ENCODE measurements at regions not wholly inside any gene's neighbourhood (a gene's known extent, or its start where the extent isn't known, plus 50 kb on each side); places are given as distances from the start of the nearest gene placed in this dataset.

DNA sequence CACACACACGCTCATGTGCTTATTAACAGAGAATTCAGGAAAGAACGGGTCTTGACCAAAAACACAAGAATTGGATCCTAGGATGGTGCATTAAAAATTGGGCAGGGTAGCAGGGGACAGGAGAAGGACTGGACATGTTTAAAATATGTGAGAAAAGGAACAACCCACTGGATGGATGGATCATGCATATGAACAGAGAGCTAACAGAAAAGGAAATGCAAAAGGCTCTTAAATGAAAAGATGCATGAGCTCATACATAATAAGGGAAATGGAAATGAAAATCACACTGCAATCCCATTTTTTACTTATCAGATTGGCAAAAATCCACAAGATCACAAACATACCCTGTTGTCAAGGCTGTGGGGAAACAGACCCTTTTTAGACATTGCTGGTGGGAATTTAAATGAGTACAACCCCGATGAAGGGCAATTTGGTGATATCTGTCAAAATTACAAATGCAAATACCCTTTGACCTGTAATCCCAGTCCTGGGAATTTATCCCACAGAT is 440.6 kb upstream of the SLC14A2 start:
- H3K79me2 ChIP-seq (ENCODE audit: low read depth), result no peaks in the 10 kb centered on the region
- H4K20me1 ChIP-seq (ENCODE audit: low read depth), result no peaks in the 10 kb centered on the region
- H3K27ac Mint-ChIP-seq, result no peak overlapping the region
- TF ChIP-seq EZH2phosphoT487 (IDR thresholded peaks at IDR 0.05) (no peak), EZH2 (IDR thresholded peaks at IDR 0.05) (no peak)
- TF ChIP-seq, protein P1, sequence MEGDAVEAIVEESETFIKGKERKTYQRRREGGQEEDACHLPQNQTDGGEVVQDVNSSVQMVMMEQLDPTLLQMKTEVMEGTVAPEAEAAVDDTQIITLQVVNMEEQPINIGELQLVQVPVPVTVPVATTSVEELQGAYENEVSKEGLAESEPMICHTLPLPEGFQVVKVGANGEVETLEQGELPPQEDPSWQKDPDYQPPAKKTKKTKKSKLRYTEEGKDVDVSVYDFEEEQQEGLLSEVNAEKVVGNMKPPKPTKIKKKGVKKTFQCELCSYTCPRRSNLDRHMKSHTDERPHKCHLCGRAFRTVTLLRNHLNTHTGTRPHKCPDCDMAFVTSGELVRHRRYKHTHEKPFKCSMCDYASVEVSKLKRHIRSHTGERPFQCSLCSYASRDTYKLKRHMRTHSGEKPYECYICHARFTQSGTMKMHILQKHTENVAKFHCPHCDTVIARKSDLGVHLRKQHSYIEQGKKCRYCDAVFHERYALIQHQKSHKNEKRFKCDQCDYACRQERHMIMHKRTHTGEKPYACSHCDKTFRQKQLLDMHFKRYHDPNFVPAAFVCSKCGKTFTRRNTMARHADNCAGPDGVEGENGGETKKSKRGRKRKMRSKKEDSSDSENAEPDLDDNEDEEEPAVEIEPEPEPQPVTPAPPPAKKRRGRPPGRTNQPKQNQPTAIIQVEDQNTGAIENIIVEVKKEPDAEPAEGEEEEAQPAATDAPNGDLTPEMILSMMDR (IDR thresholded peaks at IDR 0.05), result no peak
- H3K27me3 ChIP-seq, result no peaks in the 10 kb centered on the region
- H3K36me3 Mint-ChIP-seq, result no peaks in the 10 kb centered on the region
- H3K4me1 Mint-ChIP-seq, result no peaks in the 10 kb centered on the region
- no peaks in the 10 kb centered on the region for H3K9me3 Mint-ChIP-seq
- DNase-seq (ENCODE audit: low spot score), result no peak
- H3K4me1 ChIP-seq, result no peaks in the 10 kb centered on the region
- no peaks in the 10 kb centered on the region for H3K36me3 ChIP-seq
- no peaks in the 10 kb centered on the region for H3F3A ChIP-seq (ENCODE audit: low read depth)
- H3K27ac ChIP-seq, result no peak overlapping the region
- H3K9ac ChIP-seq, result no peak overlapping the region
- no peak overlapping the region for H2AFZ ChIP-seq (replicated peaks)
- H3K4me3 ChIP-seq, result no peak overlapping the region
- no peaks in the 10 kb centered on the region for H3K9me3 ChIP-seq (ENCODE audit: low read depth)
- H3K4me2 ChIP-seq, result no peak overlapping the region
- no peak overlapping the region for H3K4me3 Mint-ChIP-seq
- H3K27me3 Mint-ChIP-seq (ENCODE audit: insufficient read depth, low read depth), result peaks cover 4% of the 10 kb centered on the region

DNA sequence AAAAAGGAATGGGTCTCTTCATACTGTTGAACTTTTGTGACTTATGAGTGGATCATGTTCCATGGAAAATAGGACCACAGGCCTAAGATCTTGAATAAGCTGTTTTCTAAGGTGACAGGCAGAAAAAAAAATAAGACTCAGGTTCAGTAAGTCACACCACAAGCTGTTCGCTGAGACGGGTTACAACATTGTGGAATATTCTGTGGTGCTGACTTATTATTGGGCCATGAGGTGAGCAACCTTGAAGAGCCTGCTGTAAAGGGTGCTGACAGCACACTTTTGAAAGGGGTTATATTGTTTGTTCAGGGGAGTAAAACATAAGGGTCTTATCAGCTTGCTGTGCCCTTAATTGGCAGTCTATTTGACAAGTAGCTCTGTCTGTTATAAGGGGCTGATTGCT is 439.8 kb upstream of the SLC14A2 start:
- H3K4me3 Mint-ChIP-seq, result no peak overlapping the region
- H3K9ac ChIP-seq, result no peak overlapping the region
- no peaks in the 10 kb centered on the region for H3K4me1 ChIP-seq
- no peaks in the 10 kb centered on the region for H3F3A ChIP-seq (ENCODE audit: low read depth)
- no peaks in the 10 kb centered on the region for H3K9me3 ChIP-seq (ENCODE audit: low read depth)
- TF ChIP-seq, protein P1 (IDR thresholded peaks at IDR 0.05), result no peak
- no peak for TF ChIP-seq EZH2phosphoT487 (IDR thresholded peaks at IDR 0.05)
- TF ChIP-seq EZH2 (IDR thresholded peaks at IDR 0.05), result no peak
- H3K9me3 Mint-ChIP-seq, result no peaks in the 10 kb centered on the region
- H3K4me2 ChIP-seq, result no peak overlapping the region
- no peaks in the 10 kb centered on the region for H3K4me1 Mint-ChIP-seq
- H3K36me3 Mint-ChIP-seq, result no peaks in the 10 kb centered on the region
- H3K4me3 ChIP-seq, result no peak overlapping the region
- no peaks in the 10 kb centered on the region for H3K27me3 ChIP-seq
- no peak overlapping the region for H2AFZ ChIP-seq (replicated peaks)
- no peaks in the 10 kb centered on the region for H3K79me2 ChIP-seq (ENCODE audit: low read depth)
- DNase-seq (ENCODE audit: low spot score), result no peak
- peaks cover 4% of the 10 kb centered on the region for H3K27me3 Mint-ChIP-seq (ENCODE audit: insufficient read depth, low read depth)
- H3K27ac Mint-ChIP-seq, result no peak overlapping the region
- no peak overlapping the region for H3K27ac ChIP-seq
- H4K20me1 ChIP-seq (ENCODE audit: low read depth), result no peaks in the 10 kb centered on the region
- no peaks in the 10 kb centered on the region for H3K36me3 ChIP-seq

DNA sequence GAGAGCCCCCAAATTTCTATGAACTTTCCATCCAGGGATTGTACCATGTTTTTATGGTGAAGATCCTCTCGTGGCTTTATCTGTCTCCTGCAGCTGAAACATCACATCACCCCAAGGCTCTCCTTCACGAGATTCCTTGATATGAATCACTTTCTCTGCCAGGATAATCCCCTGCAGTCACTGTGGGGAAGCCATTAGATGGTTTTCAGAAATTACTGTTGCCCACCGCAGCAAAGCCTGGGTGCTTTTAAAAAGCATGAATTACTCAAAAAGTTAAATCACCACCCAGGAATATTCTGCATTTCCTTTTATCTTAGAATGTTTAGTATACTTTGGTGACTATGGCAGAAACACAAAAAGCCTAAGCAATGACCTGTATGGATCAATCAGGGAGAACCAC is 428.4 kb upstream of the SLC14A2 start:
- no peaks in the 10 kb centered on the region for H3K27me3 Mint-ChIP-seq (ENCODE audit: insufficient read depth, low read depth)
- no peak overlapping the region for H3K27ac Mint-ChIP-seq
- H3K4me3 Mint-ChIP-seq, result no peak overlapping the region

More for the DNA sequence above, 428.4 kb upstream of the SLC14A2 start:
- no peak for DNase-seq (ENCODE audit: low spot score)
- Histone ChIP-seq H3K4me1 (no peaks in the 10 kb centered on the region), H3K9ac (no peak overlapping the region), H4K20me1 (ENCODE audit: low read depth) (no peaks in the 10 kb centered on the region), H3K79me2 (ENCODE audit: low read depth) (no peaks in the 10 kb centered on the region), H3K4me3 (no peak overlapping the region), H3K9me3 (ENCODE audit: low read depth) (no peaks in the 10 kb centered on the region), H3K4me2 (no peak overlapping the region), H3F3A (ENCODE audit: low read depth) (no peaks in the 10 kb centered on the region), H2AFZ (replicated peaks) (no peak overlapping the region), H3K36me3 (no peaks in the 10 kb centered on the region), H3K27me3 (no peaks in the 10 kb centered on the region), H3K27ac (no peak overlapping the region)
- Mint-ChIP-seq H3K9me3 (no peaks in the 10 kb centered on the region), H3K36me3 (no peaks in the 10 kb centered on the region), H3K4me1 (no peaks in the 10 kb centered on the region)
- TF ChIP-seq EZH2phosphoT487 (IDR thresholded peaks at IDR 0.05) (no peak), EZH2 (IDR thresholded peaks at IDR 0.05) (no peak)
- TF ChIP-seq, protein P1 (IDR thresholded peaks at IDR 0.05), result no peak
